Immature natural killer cell (primary cell): ENCODE measurements at regions not wholly inside any gene's neighbourhood (a gene's known extent, or its start where the extent isn't known, plus 50 kb on each side); places are given as distances from the start of the nearest gene placed in this dataset.
"Not testable (repeated sequence)": the region's sequence is repeated elsewhere in the genome, so short reads cannot be mapped to it uniquely, and the experiment has no call there.

Experiments
- DNase-seq, 3 donors: peaks; one replicate each; pipeline ENCODE4 v3.0.0; 2022; ENCODE audit warnings: mixed read lengths in 1 of 3
- H3K27ac Mint-ChIP-seq, 6 donors: one replicate each; pipeline ENCODE4 v1.8.0; 2020; ENCODE audit warnings: mixed read lengths in 6 of 6, mild to moderate bottlenecking in 5 of 6, inconsistent platforms in 4 of 6, moderate library complexity in 3 of 6
- H3K27me3 Mint-ChIP-seq, 3 donors: one replicate each; pipeline ENCODE4 v1.8.0; 2020 to 2021; ENCODE audit warnings: low read depth in 3 of 3, mild to moderate bottlenecking in 3 of 3, mixed read lengths in 3 of 3, moderate library complexity in 3 of 3, inconsistent platforms in 1 of 3
- H3K36me3 Mint-ChIP-seq, 3 donors: one replicate each; pipeline ENCODE4 v1.8.0; 2020; ENCODE audit warnings: mixed read lengths in 3 of 3, inconsistent platforms in 2 of 3, mild to moderate bottlenecking in 2 of 3
- H3K4me1 Mint-ChIP-seq, 2 donors: one replicate each; pipeline ENCODE4 v1.8.0; 2020; ENCODE audit warnings: inconsistent platforms in 2 of 2, mild to moderate bottlenecking in 2 of 2, mixed read lengths in 2 of 2, moderate library complexity in 1 of 2
- H3K4me3 Mint-ChIP-seq, 5 donors: one replicate each; pipeline ENCODE4 v1.8.0; 2020; ENCODE audit warnings: mild to moderate bottlenecking in 5 of 5, mixed read lengths in 5 of 5, inconsistent platforms in 3 of 5, moderate library complexity in 3 of 5
- H3K9me3 Mint-ChIP-seq, 6 donors: one replicate each; pipeline ENCODE4 v1.8.0; 2020; ENCODE audit warnings: mild to moderate bottlenecking in 6 of 6, mixed read lengths in 6 of 6, inconsistent platforms in 4 of 6, moderate library complexity in 3 of 6

GRCh38 chr7:26948617-26949118 is 84.3 kb upstream of the SKAP2 start:
- H3K4me3 Mint-ChIP-seq: no peak overlapping the region
- no peaks in the 10 kb centered on the region for H3K4me1 Mint-ChIP-seq
- no peaks in the 10 kb centered on the region for H3K9me3 Mint-ChIP-seq
- H3K27ac Mint-ChIP-seq: no peak overlapping the region
- DNase-seq: no peak
- H3K36me3 Mint-ChIP-seq: no peaks in the 10 kb centered on the region
- H3K27me3 Mint-ChIP-seq: peaks cover 2 to 8% (median 4%) of the 10 kb centered on the region in 3 donors

GRCh38 chr7:26944501-26945358 is 80.3 kb upstream of the SKAP2 start:
- Mint-ChIP-seq H3K27ac (no peak overlapping the region), H3K9me3 (peaks cover 0 to 1% (median 0%) of the 10 kb centered on the region in 6 donors), H3K4me1 (no peaks in the 10 kb centered on the region), H3K36me3 (no peaks in the 10 kb centered on the region), H3K27me3 (peaks cover 2 to 7% (median 4%) of the 10 kb centered on the region in 3 donors), H3K4me3 (no peak overlapping the region)
- no peak for DNase-seq

GRCh38 chr7:26937939-26938623 is 73.7 kb upstream of the SKAP2 start:
- DNase-seq: no peak
- H3K27ac Mint-ChIP-seq: no peak overlapping the region
- peaks cover 0 to 5% (median 0%) of the 10 kb centered on the region in 6 donors for H3K9me3 Mint-ChIP-seq
- no peak overlapping the region for H3K4me3 Mint-ChIP-seq
- H3K4me1 Mint-ChIP-seq: no peaks in the 10 kb centered on the region
- peaks cover 3 to 15% (median 13%) of the 10 kb centered on the region in 3 donors for H3K27me3 Mint-ChIP-seq
- H3K36me3 Mint-ChIP-seq: peaks cover 0 to 4% (median 0%) of the 10 kb centered on the region in 3 donors

- DNase-seq: no peak
- Mint-ChIP-seq H3K36me3 (peaks cover 0 to 4% (median 0%) of the 10 kb centered on the region in 3 donors), H3K4me3 (no peak overlapping the region), H3K27ac (no peak overlapping the region), H3K9me3 (peaks cover 0 to 5% (median 0%) of the 10 kb centered on the region in 6 donors), H3K27me3 (peaks cover 6 to 15% (median 13%) of the 10 kb centered on the region in 3 donors), H3K4me1 (no peaks in the 10 kb centered on the region)
Observed at GRCh38 chr7:26937306-26937705, 72.9 kb upstream of the SKAP2 start.

- DNase-seq, H3K4me3 Mint-ChIP-seq, H3K27ac Mint-ChIP-seq, H3K36me3 Mint-ChIP-seq, H3K9me3 Mint-ChIP-seq, H3K4me1 Mint-ChIP-seq: not testable (repeated sequence)
- peaks cover 6 to 15% (median 10%) of the 10 kb centered on the region in 3 donors for H3K27me3 Mint-ChIP-seq
Observed at GRCh38 chr7:26932616-26933015, 68.2 kb upstream of the SKAP2 start.

GRCh38 chr7:26930845-26931244 is 66.5 kb upstream of the SKAP2 start:
- peaks cover 0 to 4% (median 0%) of the 10 kb centered on the region in 3 donors for H3K36me3 Mint-ChIP-seq
- no peaks in the 10 kb centered on the region for H3K4me1 Mint-ChIP-seq
- peaks cover 6 to 14% (median 10%) of the 10 kb centered on the region in 3 donors for H3K27me3 Mint-ChIP-seq
- no peak overlapping the region for H3K4me3 Mint-ChIP-seq
- H3K9me3 Mint-ChIP-seq: peaks cover 0 to 5% (median 0%) of the 10 kb centered on the region in 6 donors
- no peak overlapping the region for H3K27ac Mint-ChIP-seq
- DNase-seq: no peak

- no peak for DNase-seq
- H3K4me3 Mint-ChIP-seq: no peak overlapping the region
- H3K27me3 Mint-ChIP-seq: peaks cover 4 to 10% (median 6%) of the 10 kb centered on the region in 3 donors
- H3K9me3 Mint-ChIP-seq: peaks cover 0 to 2% (median 0%) of the 10 kb centered on the region in 6 donors
- no peak overlapping the region for H3K27ac Mint-ChIP-seq
- no peaks in the 10 kb centered on the region for H3K4me1 Mint-ChIP-seq
- peaks cover 0 to 2% (median 0%) of the 10 kb centered on the region in 3 donors for H3K36me3 Mint-ChIP-seq
Observed at GRCh38 chr7:26930201-26930600, 65.8 kb upstream of the SKAP2 start.

- H3K4me3 Mint-ChIP-seq: no peak overlapping the region
- no peak overlapping the region for H3K27ac Mint-ChIP-seq
- no peak for DNase-seq
- H3K4me1 Mint-ChIP-seq: no peaks in the 10 kb centered on the region
- peaks cover 2 to 3% (median 2%) of the 10 kb centered on the region in 3 donors for H3K27me3 Mint-ChIP-seq
- H3K36me3 Mint-ChIP-seq: no peaks in the 10 kb centered on the region
- no peaks in the 10 kb centered on the region for H3K9me3 Mint-ChIP-seq
Observed at GRCh38 chr7:26928703-26929347, 64.4 kb upstream of the SKAP2 start.

- Mint-ChIP-seq H3K4me1 (no peaks in the 10 kb centered on the region), H3K36me3 (no peaks in the 10 kb centered on the region), H3K4me3 (no peak overlapping the region)
Observed at GRCh38 chr7:26925768-26926167, 61.4 kb upstream of the SKAP2 start.

GRCh38 chr7:26924149-26924767 is 59.9 kb upstream of the SKAP2 start:
- DNase-seq: no peak
- H3K4me3 Mint-ChIP-seq: no peak overlapping the region
- H3K27me3 Mint-ChIP-seq: peaks cover 4 to 7% (median 6%) of the 10 kb centered on the region in 3 donors
- H3K4me1 Mint-ChIP-seq: no peaks in the 10 kb centered on the region
- H3K36me3 Mint-ChIP-seq: no peaks in the 10 kb centered on the region
- no peaks in the 10 kb centered on the region for H3K9me3 Mint-ChIP-seq
- no peak overlapping the region for H3K27ac Mint-ChIP-seq

More at GRCh38 chr7:26925768-26926167, 61.4 kb upstream of the SKAP2 start:
- H3K27me3 Mint-ChIP-seq: peaks cover 2 to 9% (median 4%) of the 10 kb centered on the region in 3 donors
- H3K27ac Mint-ChIP-seq: no peak overlapping the region
- no peaks in the 10 kb centered on the region for H3K9me3 Mint-ChIP-seq
- DNase-seq: no peak

GRCh38 chr7:26919906-26920493 is 55.6 kb upstream of the SKAP2 start:
- no peaks in the 10 kb centered on the region for H3K9me3 Mint-ChIP-seq
- DNase-seq: no peak
- H3K4me1 Mint-ChIP-seq: no peaks in the 10 kb centered on the region
- no peak overlapping the region for H3K27ac Mint-ChIP-seq
- peaks cover 4 to 11% (median 7%) of the 10 kb centered on the region in 3 donors for H3K27me3 Mint-ChIP-seq
- H3K36me3 Mint-ChIP-seq: no peaks in the 10 kb centered on the region
- no peak overlapping the region for H3K4me3 Mint-ChIP-seq

GRCh38 chr7:26918241-26918640 is 53.9 kb upstream of the SKAP2 start:
- H3K27me3 Mint-ChIP-seq: peaks cover 5 to 11% (median 7%) of the 10 kb centered on the region in 3 donors
- no peak overlapping the region for H3K27ac Mint-ChIP-seq
- H3K36me3 Mint-ChIP-seq: no peaks in the 10 kb centered on the region
- H3K4me3 Mint-ChIP-seq: no peak overlapping the region
- no peak for DNase-seq
- no peaks in the 10 kb centered on the region for H3K9me3 Mint-ChIP-seq
- H3K4me1 Mint-ChIP-seq: no peaks in the 10 kb centered on the region

- Mint-ChIP-seq H3K4me1 (no peaks in the 10 kb centered on the region), H3K27me3 (peaks cover 4 to 10% (median 5%) of the 10 kb centered on the region in 3 donors), H3K9me3 (no peaks in the 10 kb centered on the region), H3K27ac (no peak overlapping the region), H3K36me3 (no peaks in the 10 kb centered on the region), H3K4me3 (no peak overlapping the region)
- DNase-seq: no peak
Observed at GRCh38 chr7:26916779-26917320, 52.5 kb upstream of the SKAP2 start.
